ENCODE measurements at regions not wholly inside any gene's neighbourhood (a gene's known extent, or its start where the extent isn't known, plus 50 kb on each side); places are given as distances from the start of the nearest gene placed in this dataset.

DNA sequence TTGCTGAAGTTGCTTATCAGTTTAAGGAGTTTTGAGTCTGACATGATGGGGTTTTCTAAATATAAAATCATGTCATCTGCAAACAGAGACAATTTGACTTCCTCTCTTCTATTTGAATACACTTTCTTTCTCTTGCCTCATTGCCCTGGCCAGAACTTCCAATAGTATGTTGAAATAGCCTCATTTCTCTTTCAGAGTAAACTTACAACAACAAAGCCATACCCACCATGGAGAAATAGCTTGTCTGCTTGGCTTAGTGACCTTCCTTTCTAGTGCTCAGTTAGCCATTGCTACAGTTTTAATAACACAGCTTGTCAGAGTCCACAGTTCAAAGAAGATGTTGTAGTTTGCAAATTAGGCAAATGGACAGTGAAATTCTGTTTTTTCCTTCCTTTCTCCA, 228.0 kb downstream of the ETAA1 start:
- TF ChIP-seq CTCF (IDR thresholded peaks at IDR 0.05) = no peak
- no peak for TF ChIP-seq POLR2A (IDR thresholded peaks at IDR 0.05)

All from sigmoid colon (tissue), 3 donors.